ENCODE measurements at regions not wholly inside any gene's neighbourhood (a gene's known extent, or its start where the extent isn't known, plus 50 kb on each side); places are given as distances from the start of the nearest gene placed in this dataset.

GRCh38 chr5:68476854-68477253 is 261.3 kb downstream of the PIK3R1 start:
- H3K4me3 ChIP-seq (ENCODE audit: low read depth in 2 of 2, low read length in 2 of 2) = no peak overlapping the region
- no peaks in the 10 kb centered on the region for H3K9me3 ChIP-seq (ENCODE audit: control insufficient read depth, insufficient read depth, low read depth, low read length)
- H3K36me3 ChIP-seq (ENCODE audit: control insufficient read depth, insufficient read depth, low read length) = no peaks in the 10 kb centered on the region
- in situ Hi-C loops (cut with HindIII; ENCODE audit: low pct_unique_long_range_greater_than_20kb, low sequenced_read_pairs) (no loop called here), intact Hi-C loops (cut with micrococcal nuclease; ENCODE audit: unreplicated experiment) (no loop called here)
- H3K27me3 ChIP-seq (ENCODE audit: control insufficient read depth, insufficient read depth, low read length) = no peaks in the 10 kb centered on the region
- no peak for TF ChIP-seq TCF7L2 (IDR thresholded peaks at IDR 0.05; ENCODE audit: low read depth, low read length)
- no peak for TF ChIP-seq CTCF (IDR thresholded peaks at IDR 0.05)
- TF ChIP-seq REST (IDR thresholded peaks at IDR 0.05; ENCODE audit: insufficient read depth in 1 of 2, low read depth in 2 of 2, low read length in 1 of 2) = no peak
- TF ChIP-seq SIN3A (IDR thresholded peaks at IDR 0.05; ENCODE audit: borderline replicate concordance, insufficient read depth, low read depth, low read length) = no peak
- TF ChIP-seq POLR2AphosphoS5 (IDR thresholded peaks at IDR 0.05; ENCODE audit: low read depth, low read length) = no peak
- POLR2A ChIA-PET = no interaction called here
- DNase-seq (ENCODE audit: low read depth, low spot score) (no peak), ATAC-seq (no peak)
- H3K27ac ChIP-seq (ENCODE audit: low read length) = no peak overlapping the region
- H3K4me1 ChIP-seq (ENCODE audit: control insufficient read depth, insufficient read depth, low read length) = no peaks in the 10 kb centered on the region
- BruUV-seq (replicated peaks) = no TSS peak
- CTCF ChIA-PET = no interaction called here

GRCh38 chr5:68478301-68479095 is 262.9 kb downstream of the PIK3R1 start:
- no peak for ATAC-seq
- no peak for DNase-seq (ENCODE audit: low read depth, low spot score)
- no peak overlapping the region for H3K27ac ChIP-seq (ENCODE audit: low read length)
- H3K4me3 ChIP-seq (ENCODE audit: low read depth in 2 of 2, low read length in 2 of 2) = no peak overlapping the region
- in situ Hi-C loops (cut with HindIII; ENCODE audit: low pct_unique_long_range_greater_than_20kb, low sequenced_read_pairs) (no loop called here), intact Hi-C loops (cut with micrococcal nuclease; ENCODE audit: unreplicated experiment) (no loop called here)
- TF ChIP-seq SIN3A (IDR thresholded peaks at IDR 0.05; ENCODE audit: borderline replicate concordance, insufficient read depth, low read depth, low read length) (no peak), POLR2AphosphoS5 (IDR thresholded peaks at IDR 0.05; ENCODE audit: low read depth, low read length) (no peak), CTCF (IDR thresholded peaks at IDR 0.05) (no peak), TCF7L2 (IDR thresholded peaks at IDR 0.05; ENCODE audit: low read depth, low read length) (no peak), REST (IDR thresholded peaks at IDR 0.05; ENCODE audit: insufficient read depth in 1 of 2, low read depth in 2 of 2, low read length in 1 of 2) (no peak)
- no TSS peak for BruUV-seq (replicated peaks)
- no peaks in the 10 kb centered on the region for H3K36me3 ChIP-seq (ENCODE audit: control insufficient read depth, insufficient read depth, low read length)
- no peaks in the 10 kb centered on the region for H3K27me3 ChIP-seq (ENCODE audit: control insufficient read depth, insufficient read depth, low read length)
- H3K9me3 ChIP-seq (ENCODE audit: control insufficient read depth, insufficient read depth, low read depth, low read length) = no peaks in the 10 kb centered on the region
- H3K4me1 ChIP-seq (ENCODE audit: control insufficient read depth, insufficient read depth, low read length) = no peaks in the 10 kb centered on the region
- ChIA-PET POLR2A (no interaction called here), CTCF (no interaction called here)
